SU-DHL-6 (cell line): ENCODE measurements at regions not wholly inside any gene's neighbourhood (a gene's known extent, or its start where the extent isn't known, plus 50 kb on each side); places are given as distances from the start of the nearest gene placed in this dataset.

Experiments
- H2AFZ ChIP-seq: fragments of 200-600 bp; sonication (generic); 2 replicates; pipeline ENCODE4 v1.6.1; 2014; ENCODE audit warnings: low read depth, mild to moderate bottlenecking, moderate library complexity, mixed read lengths, antibody characterized with exemption, low read length; ENCODE audit not compliant: severe bottlenecking
- H3F3A ChIP-seq: fragments of 200-600 bp; shearing (Covaris generic); 2 replicates; pipeline ENCODE4 v1.6.0; 2016; ENCODE audit warnings: antibody characterized with exemption, mild to moderate bottlenecking; ENCODE audit not compliant: insufficient read depth
- H3K27ac ChIP-seq: fragments of 200-600 bp; sonication (generic); 2 replicates; pipeline ENCODE4 v1.5.1; 2016; ENCODE audit warnings: low read depth, mild to moderate bottlenecking, low read length, moderate library complexity, mixed read lengths
- H3K27me3 ChIP-seq: fragments of 200-600 bp; sonication (generic), shearing (Covaris generic); 2 replicates; pipeline ENCODE4 v1.6.0; 2014; ENCODE audit warnings: mild to moderate bottlenecking, low read length
- H3K36me3 ChIP-seq: fragments of 200-600 bp; sonication (generic); 2 replicates; pipeline ENCODE4 v1.6.1; 2014; ENCODE audit warnings: mild to moderate bottlenecking, low read length, mixed read lengths
- H3K4me2 ChIP-seq: fragments of 300-600, 200-600 bp; shearing (Covaris generic), sonication (generic); 2 replicates; pipeline ENCODE4 v1.6.0; 2014; ENCODE audit warnings: low read length, low read depth, mild to moderate bottlenecking; ENCODE audit not compliant: poor library complexity, severe bottlenecking
- H3K4me3 ChIP-seq: fragments of 200-600 bp; sonication (generic); 2 replicates; pipeline ENCODE4 v1.5.1; 2014; ENCODE audit warnings: antibody characterized with exemption, low read length, mild to moderate bottlenecking, mixed read lengths; ENCODE audit not compliant: insufficient read depth, poor library complexity, severe bottlenecking
- H3K79me2 ChIP-seq: fragments of 200-600 bp; sonication (generic); 2 replicates; pipeline ENCODE4 v1.6.1; 2014; ENCODE audit warnings: mild to moderate bottlenecking, low read length, moderate library complexity; ENCODE audit not compliant: insufficient read depth
- H3K9ac ChIP-seq: fragments of 200-600 bp; sonication (generic); 2 replicates; pipeline ENCODE4 v1.7.0; 2014; ENCODE audit warnings: mild to moderate bottlenecking, low read length
- H3K9me2 ChIP-seq: fragments of 200-600 bp; sonication (generic); replicated peaks from 2 replicates; pipeline ENCODE4 v1.6.1; 2014; ENCODE audit warnings: low read length; ENCODE audit not compliant: insufficient read depth
- H3K9me3 ChIP-seq: fragments of 200-600 bp; sonication (generic); 2 replicates; pipeline ENCODE4 v1.6.1; 2014; ENCODE audit warnings: low read length, mixed read lengths; ENCODE audit not compliant: insufficient read depth
- H4K20me1 ChIP-seq: fragments of 200-600 bp; sonication (generic); 2 replicates; pipeline ENCODE4 v1.6.1; 2014; ENCODE audit warnings: low read depth, mild to moderate bottlenecking, antibody characterized with exemption, low read length, moderate library complexity, mixed read lengths
- CTCF ChIP-seq: fragments of 200-600 bp; sonication (generic); IDR thresholded peaks from one replicate; pipeline ENCODE4 v1.5.1; 2017; ENCODE audit warnings: antibody characterized with exemption, mild to moderate bottlenecking, low read length, moderate library complexity; ENCODE audit not compliant: insufficient read depth, poor library complexity, severe bottlenecking
- EZH2phosphoT487 ChIP-seq: fragments of 200-600 bp; sonication (generic), shearing (Covaris generic); conservative IDR thresholded peaks from 2 replicates; pipeline ENCODE4 v1.6.1; 2018; ENCODE audit warnings: mild to moderate bottlenecking, antibody characterized with exemption, low read length, moderate library complexity, mixed read lengths

- Histone ChIP-seq H3K4me2 (no peak overlapping the region), H3K9me2 (no peaks in the 10 kb centered on the region), H2AFZ (no peak overlapping the region), H4K20me1 (no peaks in the 10 kb centered on the region), H3K36me3 (no peaks in the 10 kb centered on the region), H3K79me2 (no peaks in the 10 kb centered on the region), H3K4me3 (no peak overlapping the region), H3K9ac (no peak overlapping the region), H3F3A (no peaks in the 10 kb centered on the region), H3K27me3 (no peaks in the 10 kb centered on the region), H3K9me3 (no peaks in the 10 kb centered on the region), H3K27ac (no peak overlapping the region)
- TF ChIP-seq CTCF (peak; percentile 48), EZH2phosphoT487 (no peak)
Observed at GRCh38 chr9:28774433-28775235, 1201.4 kb upstream of the C9orf72 start.

- Histone ChIP-seq H3K36me3 (no peaks in the 10 kb centered on the region), H3K9me3 (no peaks in the 10 kb centered on the region), H3F3A (no peaks in the 10 kb centered on the region), H3K27ac (no peak overlapping the region), H3K4me2 (no peak overlapping the region), H3K9me2 (no peaks in the 10 kb centered on the region), H3K79me2 (no peaks in the 10 kb centered on the region), H3K9ac (no peak overlapping the region), H4K20me1 (no peaks in the 10 kb centered on the region), H3K4me3 (no peak overlapping the region), H3K27me3 (no peaks in the 10 kb centered on the region), H2AFZ (no peak overlapping the region)
- no peak for TF ChIP-seq EZH2phosphoT487
- no peak for TF ChIP-seq CTCF
Observed at GRCh38 chr9:28779243-28779642, 1206.0 kb upstream of the C9orf72 start.

- Histone ChIP-seq H3K9ac (no peak overlapping the region), H2AFZ (no peak overlapping the region), H3K4me2 (no peak overlapping the region), H3K79me2 (no peaks in the 10 kb centered on the region), H3K9me2 (no peaks in the 10 kb centered on the region), H3K27ac (no peak overlapping the region), H3F3A (no peaks in the 10 kb centered on the region), H3K4me3 (no peak overlapping the region), H4K20me1 (no peaks in the 10 kb centered on the region), H3K9me3 (no peaks in the 10 kb centered on the region), H3K36me3 (no peaks in the 10 kb centered on the region), H3K27me3 (no peaks in the 10 kb centered on the region)
- TF ChIP-seq EZH2phosphoT487 = no peak
- no peak for TF ChIP-seq CTCF
Observed at GRCh38 chr9:28781481-28781880, 1208.2 kb upstream of the C9orf72 start.
